GM12872 (cell line): ENCODE measurements at regions not wholly inside any gene's neighbourhood (a gene's known extent, or its start where the extent isn't known, plus 50 kb on each side); places are given as distances from the start of the nearest gene placed in this dataset.

Experiments
- TF ChIP-seq, protein P1 (sequence below): IDR thresholded peaks from 3 replicates; pipeline ENCODE4 v1.5.1; 2011; ENCODE audit warnings: low read depth, mild to moderate bottlenecking, low read length, moderate library complexity; ENCODE audit not compliant: insufficient read depth

DNA sequence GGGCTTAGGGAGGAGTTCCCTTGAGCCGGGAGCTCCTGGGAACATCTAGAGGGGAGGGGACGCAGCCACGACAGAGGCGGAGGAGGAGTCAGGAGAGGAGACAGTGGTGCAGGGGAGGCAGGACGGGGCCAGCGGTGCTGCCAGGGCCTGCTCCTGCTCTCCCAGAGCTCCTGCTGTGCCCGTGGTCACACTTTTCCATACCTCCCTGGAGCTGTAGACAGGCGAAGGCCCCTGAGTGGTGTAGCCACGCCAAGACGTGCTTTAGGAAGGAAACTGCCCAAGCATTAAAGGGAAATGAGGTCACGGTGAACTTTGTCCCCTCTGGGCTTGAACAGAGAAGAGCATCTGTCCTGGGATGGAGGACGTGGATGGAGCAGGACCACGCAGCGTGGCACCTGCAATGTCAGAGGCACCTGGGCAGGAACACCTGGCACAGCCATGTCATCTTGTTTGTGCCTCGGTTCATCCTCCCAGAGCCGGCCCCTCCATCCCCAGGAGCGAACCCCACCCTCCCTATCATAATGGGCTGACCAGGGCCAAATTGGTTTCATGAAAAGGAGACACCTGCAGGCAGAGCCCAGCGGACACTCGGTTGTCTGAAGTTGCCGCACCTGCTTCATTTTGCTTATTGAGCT, 239.5 kb upstream of the SFSWAP start:
- TF ChIP-seq, protein P1, sequence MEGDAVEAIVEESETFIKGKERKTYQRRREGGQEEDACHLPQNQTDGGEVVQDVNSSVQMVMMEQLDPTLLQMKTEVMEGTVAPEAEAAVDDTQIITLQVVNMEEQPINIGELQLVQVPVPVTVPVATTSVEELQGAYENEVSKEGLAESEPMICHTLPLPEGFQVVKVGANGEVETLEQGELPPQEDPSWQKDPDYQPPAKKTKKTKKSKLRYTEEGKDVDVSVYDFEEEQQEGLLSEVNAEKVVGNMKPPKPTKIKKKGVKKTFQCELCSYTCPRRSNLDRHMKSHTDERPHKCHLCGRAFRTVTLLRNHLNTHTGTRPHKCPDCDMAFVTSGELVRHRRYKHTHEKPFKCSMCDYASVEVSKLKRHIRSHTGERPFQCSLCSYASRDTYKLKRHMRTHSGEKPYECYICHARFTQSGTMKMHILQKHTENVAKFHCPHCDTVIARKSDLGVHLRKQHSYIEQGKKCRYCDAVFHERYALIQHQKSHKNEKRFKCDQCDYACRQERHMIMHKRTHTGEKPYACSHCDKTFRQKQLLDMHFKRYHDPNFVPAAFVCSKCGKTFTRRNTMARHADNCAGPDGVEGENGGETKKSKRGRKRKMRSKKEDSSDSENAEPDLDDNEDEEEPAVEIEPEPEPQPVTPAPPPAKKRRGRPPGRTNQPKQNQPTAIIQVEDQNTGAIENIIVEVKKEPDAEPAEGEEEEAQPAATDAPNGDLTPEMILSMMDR: no peak

DNA sequence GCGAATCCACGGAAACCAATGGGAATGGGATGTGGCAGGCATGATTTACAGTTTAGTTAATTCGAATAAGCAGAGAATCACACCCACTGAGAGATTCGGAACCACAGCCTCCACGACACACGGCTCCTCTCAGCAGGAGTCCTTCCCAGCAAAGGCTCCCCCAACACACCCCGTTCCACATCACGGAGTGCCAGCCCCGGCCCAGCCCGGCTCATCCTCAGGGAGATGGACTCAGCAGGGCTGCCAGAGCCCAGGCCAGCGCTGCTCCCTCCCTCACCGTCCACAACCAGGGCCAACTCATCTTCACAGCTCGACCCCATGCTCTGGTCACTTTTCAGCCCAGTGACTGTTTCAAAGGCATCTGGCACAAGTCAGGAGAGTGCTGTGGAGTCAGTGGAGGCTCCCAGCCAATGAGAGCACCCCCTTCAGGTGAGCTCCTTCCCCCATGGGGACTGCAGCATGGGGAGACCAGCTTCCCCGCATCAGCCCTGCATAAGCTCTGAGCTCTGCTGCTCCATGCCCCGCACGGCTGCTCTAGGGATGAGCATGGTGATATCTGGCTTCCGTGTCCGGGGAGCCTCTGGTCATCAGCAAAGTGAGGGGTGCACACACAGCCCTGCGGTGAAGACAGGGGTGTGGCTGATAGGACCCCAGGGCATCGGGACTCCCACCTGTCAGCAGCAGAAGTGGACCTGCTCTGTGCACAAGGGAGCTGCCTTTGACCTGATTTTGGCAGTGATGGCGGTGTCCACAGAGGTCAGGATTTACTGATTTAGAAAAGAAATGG, 238.8 kb upstream of the SFSWAP start:
- TF ChIP-seq, protein P1: no peak

DNA sequence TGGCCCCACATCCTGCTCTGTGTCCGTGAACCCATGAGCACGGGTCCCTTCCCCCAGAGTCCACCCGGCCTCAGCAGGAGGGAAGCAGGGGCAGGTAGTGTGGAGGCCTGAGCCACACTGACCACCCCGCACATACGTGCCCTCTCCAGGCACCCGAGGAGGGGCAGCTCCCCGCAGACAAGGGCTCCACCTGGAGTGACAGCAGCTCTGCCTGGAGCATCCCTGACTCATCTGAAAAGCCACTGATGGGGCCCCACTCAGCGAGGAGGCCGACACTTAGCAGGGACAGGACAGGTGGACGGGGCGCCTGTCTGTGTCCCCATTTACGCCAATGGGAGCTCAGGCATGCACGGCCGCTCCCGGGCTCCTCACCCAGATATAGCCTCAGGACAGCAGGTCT, 237.6 kb upstream of the SFSWAP start:
- TF ChIP-seq, protein P1: no peak

DNA sequence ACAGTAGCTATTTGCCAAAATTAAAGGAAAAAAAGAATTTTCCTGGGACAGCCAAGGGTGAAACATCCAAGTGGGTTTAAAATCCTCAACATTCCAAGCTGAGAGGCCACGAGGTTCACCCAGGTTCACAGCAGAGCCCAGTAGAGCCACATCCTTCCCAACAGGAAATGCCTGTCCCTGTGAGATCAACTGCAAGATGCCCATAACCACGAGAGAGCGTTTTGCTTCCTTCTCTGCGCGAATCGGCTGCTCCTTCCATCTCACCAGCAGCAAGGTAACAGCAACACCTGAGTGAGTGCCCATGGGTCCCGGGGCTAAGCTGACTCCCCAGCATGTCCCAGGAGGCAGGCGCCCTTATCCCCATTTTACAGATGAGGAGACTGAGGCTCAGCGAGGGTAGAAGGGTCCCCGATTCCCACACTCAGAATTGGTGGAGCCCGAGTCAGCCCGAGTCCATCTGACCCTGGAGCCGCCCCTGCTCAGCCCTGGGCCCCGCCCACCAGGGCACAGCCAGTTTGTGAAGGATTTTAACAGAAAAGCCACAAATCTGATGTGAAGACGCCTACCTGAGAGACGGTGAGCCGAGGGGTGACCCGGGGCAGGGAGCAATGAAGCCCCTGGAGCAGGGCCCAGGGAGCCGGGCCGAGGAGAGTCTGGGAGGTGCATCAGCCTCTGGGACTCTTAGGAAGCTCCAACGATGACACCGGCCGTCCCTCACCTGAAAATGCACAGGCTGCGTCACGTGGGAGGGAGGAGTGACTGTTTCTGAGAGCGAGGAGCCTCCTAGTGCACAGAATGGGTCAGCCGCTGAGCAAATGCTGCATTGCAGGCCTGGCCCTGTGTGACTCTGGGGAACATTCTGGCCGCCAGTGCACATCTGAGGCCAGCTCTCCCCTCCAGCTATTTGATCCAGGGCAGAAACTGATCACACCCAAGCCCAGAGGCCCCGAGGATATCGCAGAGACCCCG, 236.9 kb upstream of the SFSWAP start:
- TF ChIP-seq, protein P1: no peak

DNA sequence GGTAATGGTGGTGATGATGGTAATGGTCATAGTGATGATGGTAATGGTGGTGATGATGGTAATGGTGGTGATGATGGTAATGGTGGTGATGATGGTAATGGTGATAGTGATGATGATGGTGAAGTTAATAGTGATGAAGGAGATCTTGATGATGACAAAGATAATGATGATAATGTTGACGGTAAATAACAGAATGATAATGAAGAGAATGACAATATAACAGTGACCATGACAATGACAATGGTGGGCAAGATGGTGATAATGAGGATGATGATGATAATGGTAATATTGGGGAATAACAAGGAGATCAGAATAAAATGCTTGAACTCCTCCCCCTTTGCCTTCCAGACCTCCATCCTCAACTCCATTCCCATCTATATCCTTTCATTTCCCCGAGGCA, 233.3 kb upstream of the SFSWAP start:
- TF ChIP-seq, protein P1: no peak

DNA sequence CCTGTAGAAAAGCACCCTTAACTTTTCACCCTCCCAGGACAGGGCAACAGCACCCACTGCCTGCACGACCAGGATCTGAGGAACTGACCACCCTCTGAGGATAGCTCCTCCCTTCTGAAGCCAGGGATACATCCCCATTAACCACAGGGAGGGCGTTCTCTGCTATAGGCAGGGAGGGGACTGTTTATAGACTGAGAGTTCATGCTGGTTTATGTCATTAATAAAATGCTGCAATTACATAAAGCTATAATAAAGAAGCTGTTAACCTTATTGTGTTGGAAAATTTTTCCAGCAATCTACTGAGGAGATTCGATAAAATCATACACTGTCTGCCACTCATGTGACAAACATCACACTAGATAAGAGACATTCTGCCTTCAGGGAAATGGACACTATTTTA, 232.4 kb upstream of the SFSWAP start:
- TF ChIP-seq, protein P1: no peak

DNA sequence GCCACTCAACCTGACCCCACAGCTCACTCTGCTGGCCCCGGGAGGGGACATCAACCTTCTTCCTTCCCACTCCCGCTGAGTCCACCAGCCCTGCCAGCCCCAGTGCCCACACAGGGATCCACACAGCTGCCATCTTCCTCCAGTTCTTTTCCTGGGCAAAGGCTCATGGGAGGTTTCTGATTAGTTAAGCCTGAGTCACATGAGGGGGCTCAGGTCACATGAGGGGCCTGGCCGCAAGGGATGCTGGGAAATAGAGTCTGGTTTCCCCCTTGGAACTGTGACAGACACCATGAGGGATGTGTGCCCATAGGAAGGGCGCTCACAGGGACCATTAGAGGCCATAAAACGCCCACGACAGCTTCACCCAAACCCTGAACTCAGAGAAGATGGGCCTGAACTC, 228.7 kb upstream of the SFSWAP start:
- TF ChIP-seq, protein P1: no peak
